Fibroblast of skin of back (primary cell): ENCODE measurements at regions not wholly inside any gene's neighbourhood (a gene's known extent, or its start where the extent isn't known, plus 50 kb on each side); places are given as distances from the start of the nearest gene placed in this dataset.
A peak's percentile ranks its signal among the peaks of the same experiment; 100 is the strongest.
"Not testable (repeated sequence)": the region's sequence is repeated elsewhere in the genome, so short reads cannot be mapped to it uniquely, and the experiment has no call there.

Experiments used
- DNase-seq: peaks from one replicate; pipeline ENCODE4 v3.0.0-alpha.2; 2013

DNA sequence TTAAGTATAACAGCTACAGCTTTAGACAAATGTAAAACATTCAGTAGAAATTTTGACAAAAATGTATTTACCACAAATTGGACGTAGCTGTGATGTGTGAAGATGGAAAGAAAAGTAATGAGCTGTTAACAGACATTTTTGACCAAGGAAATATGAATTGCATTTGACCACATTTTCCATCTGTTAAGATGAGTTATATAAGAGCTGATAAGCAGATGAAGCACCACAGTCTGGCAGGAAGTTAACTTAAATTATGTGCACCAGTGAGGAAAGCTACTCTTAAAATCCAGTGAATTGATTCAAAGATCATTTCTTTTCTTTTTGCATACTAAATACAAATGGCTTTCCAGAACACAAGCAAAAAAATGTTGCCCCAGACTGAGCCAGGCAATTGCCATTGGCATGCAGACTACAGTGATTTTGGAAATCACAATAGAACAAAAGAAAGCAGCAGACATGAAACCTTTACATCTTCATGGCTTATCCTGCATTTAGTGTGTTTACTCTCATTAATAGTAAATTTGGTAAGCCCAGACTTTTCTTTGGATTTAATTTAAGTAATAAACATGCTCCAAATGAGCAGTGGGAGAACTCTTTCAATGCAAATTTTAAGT, 493.7 kb downstream of the TMX3 start:
- DNase-seq = peak; percentile 35

DNA sequence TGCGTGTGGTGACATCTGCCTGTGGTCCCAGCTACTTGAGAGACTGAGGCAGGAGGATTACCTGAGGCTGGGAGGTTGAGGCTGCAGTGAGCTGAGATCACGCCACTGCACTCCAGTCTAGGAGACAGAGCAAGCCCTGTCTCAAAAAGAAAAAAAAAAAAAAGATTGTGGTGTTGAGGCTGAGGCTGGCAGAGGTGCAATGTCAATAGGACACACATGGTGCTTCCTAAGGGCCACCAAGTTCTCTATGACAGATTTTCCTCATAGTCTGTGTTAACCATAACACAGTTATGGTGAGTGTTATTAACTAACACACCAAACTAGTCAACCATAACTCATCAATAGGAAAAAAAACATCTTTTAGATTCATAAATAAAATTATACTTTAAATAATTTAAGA, 494.4 kb downstream of the TMX3 start:
- no peak for DNase-seq

DNA sequence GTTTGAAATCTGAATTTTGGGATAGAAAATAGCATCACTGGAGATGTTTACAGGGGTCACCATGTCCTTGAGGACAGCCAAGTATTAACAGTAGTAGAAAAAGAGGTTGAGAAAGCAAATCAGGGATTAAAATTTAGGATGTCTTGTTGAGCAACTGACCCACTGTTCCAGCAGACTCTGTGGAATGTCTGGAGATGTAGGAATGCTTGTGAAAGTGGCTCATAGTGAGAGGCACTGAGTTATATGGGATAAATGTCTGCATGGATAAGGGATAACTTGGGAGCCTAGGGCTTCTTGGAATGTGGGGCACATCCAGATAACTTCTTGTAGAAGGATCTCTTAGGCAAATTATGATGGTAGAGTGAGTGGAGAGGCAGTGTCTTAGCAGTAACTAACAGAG, 495.0 kb downstream of the TMX3 start:
- DNase-seq = peak; percentile 79

DNA sequence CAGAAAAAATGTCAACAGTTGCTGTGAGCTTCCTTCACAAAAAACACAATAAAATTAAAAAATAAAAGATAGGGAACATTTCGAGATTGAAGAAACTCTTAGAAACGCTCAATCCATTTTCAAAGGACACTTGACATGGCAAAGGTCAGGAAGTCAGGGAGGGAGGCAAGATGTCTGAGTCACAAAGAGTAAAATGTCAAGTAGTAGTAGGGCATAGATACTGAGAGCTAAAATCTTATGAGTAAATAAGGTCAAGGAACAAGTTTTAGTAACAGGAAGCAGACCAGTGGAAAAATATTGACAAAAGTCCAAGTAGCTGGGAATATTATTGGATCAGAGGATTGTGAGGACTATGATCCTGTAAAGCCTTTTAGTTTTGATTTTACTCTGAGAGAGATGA, 495.6 kb downstream of the TMX3 start:
- DNase-seq = no peak

DNA sequence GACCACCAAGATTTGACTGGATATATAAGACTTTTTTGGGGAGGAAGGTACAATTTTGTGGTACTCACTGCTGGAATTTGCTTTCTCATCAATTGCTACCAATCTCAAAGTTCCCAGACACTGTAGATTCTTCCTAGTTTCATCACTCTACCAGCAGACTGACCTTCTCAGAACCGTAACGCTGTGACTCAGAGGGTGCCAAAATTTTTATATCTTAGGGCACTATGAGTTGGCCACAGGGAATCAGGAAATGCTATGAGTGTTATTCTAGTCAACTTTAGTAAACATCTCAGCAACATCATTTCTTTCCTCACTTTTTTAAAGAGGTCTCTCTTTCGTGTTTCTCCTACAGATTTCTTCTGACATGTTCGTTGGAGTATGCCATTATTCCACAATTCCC, 499.0 kb downstream of the TMX3 start:
- peak; percentile 82 for DNase-seq

DNA sequence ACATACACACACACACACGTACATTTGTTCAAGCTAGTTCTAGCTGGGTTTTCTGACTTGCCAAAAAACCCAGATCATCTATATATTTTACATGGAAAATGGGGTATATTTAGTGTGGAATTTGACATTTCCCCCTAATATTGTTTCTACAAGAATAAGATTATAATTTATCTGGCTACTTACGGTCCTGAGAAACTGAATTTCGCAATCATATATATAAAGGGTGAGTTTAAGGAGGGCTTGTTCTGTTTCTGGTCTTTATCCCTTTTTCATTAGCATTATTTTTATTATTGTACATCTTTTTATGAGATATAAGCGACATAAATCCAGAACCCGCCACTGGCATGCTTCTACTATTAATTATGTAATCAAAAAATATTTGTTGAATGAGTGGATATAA, 528.9 kb downstream of the TMX3 start:
- DNase-seq = no peak

DNA sequence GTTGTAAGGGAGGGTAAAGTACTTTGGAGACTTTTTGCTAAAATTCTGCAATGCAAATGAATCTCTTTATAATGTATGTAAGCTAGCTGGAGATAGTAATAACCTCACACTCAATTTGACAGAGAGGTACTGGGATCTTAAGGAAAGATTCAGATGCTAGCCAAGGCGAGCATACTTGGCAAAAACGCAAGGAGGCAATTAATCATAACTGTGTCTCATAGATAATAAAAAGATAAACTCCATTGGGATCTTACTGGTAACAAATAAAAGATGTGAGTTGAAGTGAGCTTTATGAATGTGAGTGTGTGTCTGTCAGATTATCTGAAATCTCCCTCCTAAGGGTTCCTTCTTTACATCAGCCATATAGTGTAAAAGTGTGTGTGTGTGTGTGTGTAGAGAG, 533.0 kb downstream of the TMX3 start:
- peak; percentile 3 for DNase-seq

DNA sequence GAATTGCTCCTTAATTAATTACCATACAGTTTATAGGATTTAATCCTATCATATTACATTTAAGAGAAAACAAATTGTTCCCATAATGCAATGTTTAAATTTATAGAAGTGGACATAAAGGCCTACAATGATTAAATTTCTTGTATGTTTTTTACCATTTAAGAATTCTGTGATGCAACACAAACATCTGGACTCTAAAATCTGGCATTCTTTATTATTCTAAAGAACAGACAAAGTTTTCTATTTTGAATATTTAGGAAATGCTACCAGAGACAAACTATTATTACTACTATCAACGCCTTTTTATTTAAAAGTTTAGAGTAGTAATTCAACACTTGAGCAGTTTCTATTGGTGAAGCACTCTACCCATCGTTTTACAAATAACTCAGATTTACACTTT, 535.1 kb downstream of the TMX3 start:
- DNase-seq = no peak

DNA sequence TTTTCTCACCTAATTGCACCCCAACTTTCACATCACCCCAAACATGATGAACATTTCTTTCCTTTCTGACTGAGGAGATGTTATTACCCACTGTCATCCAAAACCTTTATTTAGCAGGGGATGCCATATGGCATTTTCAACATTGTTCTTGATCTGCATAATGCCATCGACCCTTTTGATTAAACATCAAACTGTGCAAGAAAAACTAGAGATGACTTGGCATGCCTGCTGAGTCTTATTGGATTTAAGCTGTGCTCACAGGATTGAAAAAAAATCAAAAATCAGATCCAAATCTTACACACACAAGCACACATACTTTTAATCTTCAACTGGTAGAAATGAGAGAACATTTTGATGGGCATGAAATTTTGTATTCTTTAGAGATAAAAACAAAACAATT, 536.0 kb downstream of the TMX3 start:
- DNase-seq = no peak

DNA sequence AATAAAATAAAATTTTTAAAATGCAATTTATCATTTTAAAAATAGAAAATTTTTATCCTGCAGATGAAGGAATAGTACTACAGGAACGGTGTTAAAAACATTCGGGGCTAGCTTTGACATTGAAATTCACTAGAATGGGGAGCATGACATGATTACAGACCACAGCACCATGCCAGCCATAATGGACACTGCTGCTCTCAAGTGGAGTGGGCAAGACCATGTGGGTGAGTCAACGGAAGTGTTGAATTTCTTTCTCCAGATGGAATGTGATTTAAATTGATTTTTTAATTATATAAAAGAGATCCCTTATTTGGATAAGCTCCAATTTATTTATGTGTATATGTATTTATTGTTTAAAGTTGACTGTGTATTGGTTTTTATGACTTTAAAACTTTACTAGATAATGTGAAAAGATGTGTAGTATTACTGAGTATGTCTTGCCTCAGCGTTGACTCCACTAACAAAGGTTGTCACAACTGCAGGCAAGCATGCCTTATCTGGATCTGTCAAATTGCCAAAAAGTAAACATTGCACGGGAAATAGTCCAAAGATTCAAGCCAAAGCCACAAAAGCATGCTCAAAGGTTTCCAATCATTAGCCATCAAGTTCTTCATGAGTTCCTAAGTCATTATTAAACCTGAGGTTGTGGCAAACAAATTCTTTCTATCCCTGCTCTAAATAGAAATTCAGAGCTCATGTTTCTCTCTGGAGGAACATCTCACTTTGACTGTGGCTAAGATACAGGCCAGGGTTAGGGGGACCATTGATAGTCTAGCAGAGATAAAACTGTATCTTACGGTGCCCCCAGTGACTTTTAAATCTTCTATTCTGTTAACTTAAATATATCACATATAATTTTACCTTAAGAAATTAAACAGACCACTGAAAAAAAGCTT, 536.9 kb downstream of the TMX3 start:
- DNase-seq = peak; percentile 95

DNA sequence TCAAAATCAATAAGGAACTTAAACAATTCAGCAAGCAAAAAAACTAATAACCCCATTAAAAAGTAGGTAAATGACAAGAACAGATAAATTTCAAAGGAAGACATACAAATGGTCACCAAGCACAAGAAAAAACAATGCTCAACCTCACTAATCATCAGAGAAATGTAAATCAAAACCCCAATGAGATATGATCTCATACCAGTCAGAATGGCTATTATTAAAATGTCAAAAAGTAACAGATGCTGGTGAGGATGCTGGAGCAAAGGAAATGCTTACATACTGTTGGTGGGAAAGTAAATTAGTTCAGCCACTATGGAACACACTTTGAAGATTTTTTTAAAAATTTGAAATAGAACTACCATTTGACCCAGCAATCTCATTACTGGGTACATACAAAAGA, 538.0 kb downstream of the TMX3 start:
- peak; percentile 11 for DNase-seq

DNA sequence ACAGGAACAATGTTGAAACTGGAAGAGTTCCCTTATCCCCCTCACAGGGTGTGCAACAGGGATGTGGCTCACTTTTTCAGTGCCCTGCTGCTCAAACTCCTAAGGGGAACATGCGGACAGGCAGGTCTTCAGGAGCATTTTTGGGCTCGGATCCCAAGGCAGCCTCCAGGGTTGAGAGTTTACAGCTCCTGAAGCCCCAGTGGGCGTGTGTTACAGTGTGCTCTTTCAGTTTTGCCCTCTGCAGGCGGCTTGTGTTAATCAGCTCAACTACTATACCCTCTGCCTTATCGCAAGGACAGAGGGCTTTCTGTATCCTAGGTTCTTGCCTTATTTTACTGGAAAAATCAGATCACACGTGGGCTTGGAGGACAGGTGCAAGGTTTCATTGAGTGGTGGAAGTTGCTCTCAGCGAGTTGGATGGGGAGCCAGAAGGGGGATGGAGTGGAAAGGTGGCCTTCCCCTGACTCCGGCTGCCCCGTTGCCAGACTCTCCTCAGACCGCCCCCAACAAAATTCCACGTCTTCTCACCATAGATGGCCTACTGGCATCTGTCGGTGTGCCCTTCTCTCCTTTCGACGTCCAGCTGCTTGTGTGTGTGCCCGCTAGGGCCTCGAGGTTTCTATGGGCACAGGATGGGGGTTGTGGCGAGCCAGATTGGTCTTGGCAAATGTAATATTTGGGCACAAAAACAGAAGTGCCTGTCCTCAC, 541.9 kb downstream of the TMX3 start:
- DNase-seq = peak; percentile 3

DNA sequence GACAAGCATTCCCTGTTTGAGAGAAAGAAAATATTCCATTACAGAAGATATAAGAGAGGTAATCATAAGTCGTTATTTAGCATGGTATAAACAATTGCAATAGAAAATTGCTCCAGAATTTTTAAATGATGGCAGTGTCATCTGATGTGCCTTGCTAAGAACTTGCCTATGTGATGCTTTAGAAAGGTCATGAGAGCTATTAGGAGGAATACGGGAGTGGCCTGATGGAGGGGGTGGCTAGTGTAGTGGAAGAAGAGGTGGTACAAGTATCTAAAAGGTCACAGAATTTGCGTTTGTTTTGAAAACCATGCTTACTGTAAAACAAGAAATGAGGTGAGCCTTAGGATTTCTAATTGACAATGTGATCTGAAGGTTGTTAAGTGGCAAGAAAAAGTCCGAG, 550.0 kb downstream of the TMX3 start:
- DNase-seq = no peak

DNA sequence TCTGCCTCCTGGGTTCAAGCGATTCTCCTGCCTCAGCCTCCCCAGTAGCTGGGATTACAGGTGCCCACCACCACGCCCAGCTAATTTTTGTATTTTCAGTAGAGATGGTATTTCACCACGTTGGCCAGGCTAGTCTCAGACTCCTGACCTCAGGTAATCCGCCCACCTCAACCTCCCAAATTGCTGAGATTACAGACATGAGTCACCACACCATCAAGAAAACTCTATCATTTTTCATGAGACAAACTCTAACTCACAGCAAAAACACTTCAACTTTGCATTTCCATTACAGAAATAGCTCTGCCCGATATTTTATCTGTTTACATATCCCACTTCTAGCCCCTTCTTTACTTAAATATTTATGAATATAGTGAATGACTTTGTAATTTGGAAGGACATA, 561.1 kb downstream of the TMX3 start:
- DNase-seq = not testable (repeated sequence)

DNA sequence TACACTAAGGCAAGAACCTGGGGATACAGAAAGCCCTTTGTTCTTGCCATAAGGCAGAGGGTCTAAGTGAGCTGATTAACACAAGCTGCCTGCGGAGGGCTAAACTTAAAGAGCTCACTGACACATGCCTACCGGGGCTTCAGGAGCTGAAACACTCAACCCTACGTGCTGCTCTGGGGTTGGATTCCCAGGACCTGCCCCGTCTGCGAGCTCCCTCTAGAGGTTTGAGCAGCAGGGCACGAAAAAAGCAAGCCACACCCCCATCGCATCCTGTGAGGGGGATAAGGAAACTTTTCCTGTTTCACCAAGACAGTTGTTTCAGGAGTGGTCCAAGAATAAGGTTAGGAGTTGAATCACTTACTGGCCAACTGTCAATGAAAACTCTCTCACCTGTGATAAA, 562.1 kb downstream of the TMX3 start:
- DNase-seq = no peak

DNA sequence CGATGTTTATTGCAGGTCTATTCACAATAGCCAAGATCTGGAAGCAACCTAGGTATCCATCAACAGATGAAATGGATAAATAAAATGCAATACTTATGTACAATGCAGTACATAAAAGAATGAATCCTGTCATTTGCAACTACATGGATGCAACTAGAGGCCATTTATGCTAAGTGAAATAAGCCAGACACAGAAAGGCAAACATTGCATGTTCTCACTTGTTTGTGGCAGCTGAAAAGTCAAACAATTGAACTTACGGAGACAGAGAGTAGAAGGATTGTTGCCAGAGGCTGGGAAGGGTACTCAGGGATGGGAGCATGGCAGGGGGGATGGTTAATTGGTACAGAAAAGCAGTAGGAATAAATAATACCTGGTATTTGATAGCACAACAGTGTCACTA, 563.9 kb downstream of the TMX3 start:
- no peak for DNase-seq

DNA sequence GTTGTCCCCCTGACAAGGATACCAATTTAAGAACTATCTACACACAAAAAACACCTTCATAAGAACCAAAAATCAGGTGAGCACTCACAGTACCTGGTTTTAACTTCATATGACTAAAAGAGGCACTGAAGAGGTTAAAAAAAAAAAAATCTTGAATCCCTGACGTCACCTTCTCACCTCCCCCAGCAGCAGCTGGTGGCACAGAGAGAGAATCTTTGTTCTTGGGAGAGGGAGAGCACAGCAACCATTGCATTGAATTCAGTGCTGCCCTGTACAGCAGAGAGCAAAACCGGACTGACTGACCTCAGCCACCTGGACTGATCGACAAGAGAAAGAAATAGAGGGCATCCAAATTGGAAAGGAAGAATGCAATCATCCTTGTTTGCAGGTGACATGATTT, 566.0 kb downstream of the TMX3 start:
- DNase-seq = no peak

DNA sequence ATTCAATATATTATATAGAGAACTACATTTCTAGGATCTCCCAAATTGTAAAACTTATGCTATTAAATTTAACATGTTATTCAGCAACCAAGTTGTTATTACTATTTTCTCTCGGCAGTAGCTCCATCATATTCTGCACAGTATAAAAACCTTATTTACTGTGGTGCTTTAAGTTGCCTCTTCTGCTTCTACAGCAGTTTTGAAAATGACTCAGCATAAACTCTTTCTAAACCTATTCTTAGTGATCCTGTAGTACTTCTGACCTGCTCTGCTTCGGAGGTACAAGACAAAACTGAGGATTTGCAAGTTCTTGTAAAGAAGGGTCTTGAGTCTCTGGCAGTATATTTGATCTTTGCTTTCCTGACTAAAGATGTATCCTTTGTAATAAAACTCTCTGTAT, 567.2 kb downstream of the TMX3 start:
- no peak for DNase-seq

DNA sequence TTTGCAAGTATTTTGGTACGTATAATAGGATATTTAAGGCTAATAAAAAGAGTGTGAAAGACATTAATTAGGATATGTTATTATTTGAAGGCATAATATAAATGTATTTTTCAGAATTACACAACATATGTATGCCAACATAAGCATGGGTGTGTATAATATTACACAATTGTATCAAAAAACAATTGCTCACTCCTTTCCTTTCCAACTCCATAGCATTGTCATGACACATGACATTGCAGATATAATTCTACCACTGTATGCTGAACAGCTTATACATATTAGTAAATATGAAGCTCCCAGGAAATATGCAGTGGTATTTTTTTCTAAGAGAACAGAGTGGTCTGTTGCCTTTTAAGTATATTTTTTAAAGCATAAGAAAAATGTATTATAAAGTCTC, 593.1 kb downstream of the TMX3 start:
- peak; percentile 68 for DNase-seq

DNA sequence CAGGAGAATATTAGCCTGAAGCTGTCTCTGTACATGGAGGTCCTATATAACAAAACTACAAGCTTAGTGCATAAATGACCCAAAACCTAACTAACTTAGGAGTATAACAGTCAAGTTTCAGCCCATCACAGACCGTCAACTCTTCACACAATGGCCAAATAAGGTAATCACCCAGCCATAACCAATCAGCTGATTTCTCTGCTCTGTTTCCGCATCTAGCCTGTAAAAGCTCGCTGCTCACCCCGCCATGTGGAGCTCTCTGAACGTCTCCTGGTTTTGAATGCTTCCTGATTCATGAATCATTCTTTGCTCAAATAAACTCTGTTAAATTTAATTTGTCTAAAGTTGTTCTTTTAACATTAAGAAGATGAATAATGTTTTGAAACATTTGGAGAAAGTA, 593.6 kb downstream of the TMX3 start:
- peak; percentile 2 for DNase-seq

DNA sequence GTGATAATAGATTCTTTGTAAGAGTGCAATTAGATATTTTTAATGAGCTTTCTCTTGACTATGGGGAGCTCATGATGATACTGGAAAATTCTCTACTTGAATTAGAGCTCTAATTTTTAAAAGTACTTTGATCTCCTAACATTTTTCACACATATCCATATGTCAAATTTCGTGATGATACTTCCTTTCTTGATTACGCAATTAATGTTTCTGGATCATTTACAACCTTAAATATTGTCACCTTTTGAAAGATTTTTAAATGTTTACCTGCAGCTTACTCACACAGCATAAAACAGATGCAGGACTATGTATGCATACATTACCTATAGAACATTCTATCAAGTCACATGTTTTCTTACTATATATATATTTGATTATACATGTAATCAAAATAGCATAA, 598.5 kb upstream of the DSEL start:
- DNase-seq = no peak

DNA sequence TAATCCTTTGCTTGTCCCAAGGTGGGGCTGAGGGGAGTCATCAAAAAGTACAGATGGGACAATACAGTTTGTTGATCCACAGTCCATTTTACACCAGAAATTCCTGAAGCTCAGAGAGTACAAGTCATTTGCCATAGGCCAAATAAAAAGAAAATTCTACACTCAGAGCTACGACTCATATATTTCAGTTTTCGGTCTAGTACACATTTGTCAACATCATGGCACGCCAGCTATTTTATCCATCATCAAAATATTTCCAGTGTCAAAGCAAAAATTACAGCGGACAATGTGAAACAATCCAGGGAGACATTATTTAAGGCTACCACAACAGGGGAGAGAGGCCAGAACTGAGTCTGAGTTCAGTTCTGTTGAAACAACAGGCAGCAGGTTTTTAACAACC, 587.5 kb upstream of the DSEL start:
- peak; percentile 35 for DNase-seq

DNA sequence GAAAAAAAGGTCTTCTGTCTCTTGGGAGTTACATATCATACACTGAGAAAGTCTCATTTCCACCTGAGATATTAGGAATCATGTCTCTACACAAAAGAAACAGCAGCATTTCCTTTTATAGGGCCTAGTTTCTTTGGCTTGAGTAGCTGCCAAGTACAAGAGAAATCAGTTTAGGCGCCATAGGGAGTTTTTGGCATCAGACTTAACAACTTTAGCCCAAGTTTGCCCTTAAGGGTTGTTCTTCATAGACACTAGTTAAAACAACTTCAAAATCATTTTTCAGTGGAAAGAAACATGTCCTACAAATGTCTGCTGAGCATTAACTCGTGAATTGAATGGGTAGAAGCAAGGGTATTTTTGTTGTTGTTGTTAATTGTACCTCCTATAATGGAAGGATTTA, 587.0 kb upstream of the DSEL start:
- no peak for DNase-seq

DNA sequence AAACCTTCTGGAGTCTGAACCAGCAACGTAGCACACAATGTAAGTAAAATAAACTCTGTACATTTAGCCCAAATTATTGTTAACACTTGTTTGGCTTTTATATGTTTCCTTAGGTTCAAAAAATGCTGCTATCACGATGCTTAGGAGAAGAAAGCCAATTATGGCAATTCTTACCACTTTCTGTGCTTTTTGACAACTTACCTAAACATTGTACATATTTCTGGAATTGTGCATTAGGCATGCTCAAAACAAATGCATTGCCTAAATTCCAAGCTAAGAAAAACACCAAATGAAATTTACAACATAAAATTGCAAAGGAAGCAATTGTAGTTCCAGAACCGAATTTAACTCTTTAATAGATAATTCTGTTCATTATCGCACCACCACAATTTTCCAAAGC, 585.6 kb upstream of the DSEL start:
- peak; percentile 18 for DNase-seq
